ENCODE measurements at regions not wholly inside any gene's neighbourhood (a gene's known extent, or its start where the extent isn't known, plus 50 kb on each side); places are given as distances from the start of the nearest gene placed in this dataset.
"Not testable (repeated sequence)": the region's sequence is repeated elsewhere in the genome, so short reads cannot be mapped to it uniquely, and the experiment has no call there.

- no peak for DNase-seq
Measured at GRCh38 chr3:70621451-70621850, 309.0 kb upstream of the MDFIC2 start.

- DNase-seq, result no peak
Measured at GRCh38 chr3:70620956-70621355, 308.5 kb upstream of the MDFIC2 start.

GRCh38 chr3:70620367-70620766 lies 307.9 kb upstream of the MDFIC2 start:
- DNase-seq, result no peak

- DNase-seq, result no peak
Measured at GRCh38 chr3:70618151-70618550, 305.7 kb upstream of the MDFIC2 start.

GRCh38 chr3:70617349-70617748 lies 304.9 kb upstream of the MDFIC2 start:
- DNase-seq, result not testable (repeated sequence)

- no peak for DNase-seq
Measured at GRCh38 chr3:70615286-70615685, 302.8 kb upstream of the MDFIC2 start.

- no peak for DNase-seq
Measured at GRCh38 chr3:70614111-70614510, 301.7 kb upstream of the MDFIC2 start.

- no peak for DNase-seq
Measured at GRCh38 chr3:70612920-70613319, 300.5 kb upstream of the MDFIC2 start.

GRCh38 chr3:70611667-70612277 lies 299.3 kb upstream of the MDFIC2 start:
- not testable (repeated sequence) for DNase-seq

- no peak for DNase-seq
Measured at GRCh38 chr3:70608434-70608833, 296.0 kb upstream of the MDFIC2 start.

- DNase-seq, result no peak
Measured at GRCh38 chr3:70607469-70607868, 295.0 kb upstream of the MDFIC2 start.

- DNase-seq, result no peak
Measured at GRCh38 chr3:70606018-70606417, 293.6 kb upstream of the MDFIC2 start.

- DNase-seq, result no peak
Measured at GRCh38 chr3:70603103-70603502, 290.7 kb upstream of the MDFIC2 start.

- DNase-seq, result no peak
Measured at GRCh38 chr3:70597312-70597711, 284.9 kb upstream of the MDFIC2 start.

GRCh38 chr3:70583682-70584081 lies 271.2 kb upstream of the MDFIC2 start:
- DNase-seq, result no peak

GRCh38 chr3:70582803-70583202 lies 270.4 kb upstream of the MDFIC2 start:
- no peak for DNase-seq

GRCh38 chr3:70580021-70580420 lies 267.6 kb upstream of the MDFIC2 start:
- DNase-seq, result no peak

- DNase-seq, result no peak
Measured at GRCh38 chr3:70571696-70572095, 259.3 kb upstream of the MDFIC2 start.

GRCh38 chr3:70570584-70570983 lies 258.1 kb upstream of the MDFIC2 start:
- no peak for DNase-seq

GRCh38 chr3:70568626-70569025 lies 256.2 kb upstream of the MDFIC2 start:
- no peak for DNase-seq

- no peak for DNase-seq
Measured at GRCh38 chr3:70565861-70566260, 253.4 kb upstream of the MDFIC2 start.

- DNase-seq, result no peak
Measured at GRCh38 chr3:70564552-70564951, 252.1 kb upstream of the MDFIC2 start.

GRCh38 chr3:70561796-70562195 lies 249.4 kb upstream of the MDFIC2 start:
- DNase-seq, result no peak

GRCh38 chr3:70558956-70559355 lies 246.5 kb upstream of the MDFIC2 start:
- DNase-seq, result no peak

- no peak for DNase-seq
Measured at GRCh38 chr3:70557976-70558375, 245.5 kb upstream of the MDFIC2 start.

GRCh38 chr3:70556056-70556455 lies 243.6 kb upstream of the MDFIC2 start:
- DNase-seq, result no peak
